HG03565 (cell line): ENCODE measurements at regions not wholly inside any gene's neighbourhood (a gene's known extent, or its start where the extent isn't known, plus 50 kb on each side); places are given as distances from the start of the nearest gene placed in this dataset.
"Not testable (repeated sequence)": the region's sequence is repeated elsewhere in the genome, so short reads cannot be mapped to it uniquely, and the experiment has no call there.

ENCODE experiments used
- ATAC-seq: cut with Tn5 transposase; IDR thresholded peaks from one replicate; pipeline ENCODE4 v1.9.1; 2021; ENCODE audit warnings: mild to moderate bottlenecking, moderate library complexity; ENCODE audit not compliant: unreplicated experiment

DNA sequence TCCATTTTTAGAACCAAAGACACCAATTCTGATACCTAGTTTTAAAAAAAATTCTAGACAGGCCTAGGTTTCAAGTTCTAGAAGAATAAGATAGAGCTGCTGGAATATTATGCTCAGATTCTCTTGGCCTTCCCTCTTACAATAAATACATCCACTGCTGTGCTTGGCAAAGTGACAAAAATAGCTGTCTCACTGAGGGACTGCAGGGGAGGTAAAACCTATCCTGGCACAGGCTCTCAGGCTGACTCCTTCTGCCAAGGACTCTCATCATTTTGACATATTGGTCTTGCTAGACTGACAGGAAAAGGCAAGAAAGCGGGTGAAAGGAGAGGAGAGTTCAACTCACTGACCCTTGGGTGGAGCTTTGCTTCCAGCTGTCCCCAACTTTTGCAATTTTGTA lies 197.0 kb upstream of the LHX8 start:
- ATAC-seq, result no peak

DNA sequence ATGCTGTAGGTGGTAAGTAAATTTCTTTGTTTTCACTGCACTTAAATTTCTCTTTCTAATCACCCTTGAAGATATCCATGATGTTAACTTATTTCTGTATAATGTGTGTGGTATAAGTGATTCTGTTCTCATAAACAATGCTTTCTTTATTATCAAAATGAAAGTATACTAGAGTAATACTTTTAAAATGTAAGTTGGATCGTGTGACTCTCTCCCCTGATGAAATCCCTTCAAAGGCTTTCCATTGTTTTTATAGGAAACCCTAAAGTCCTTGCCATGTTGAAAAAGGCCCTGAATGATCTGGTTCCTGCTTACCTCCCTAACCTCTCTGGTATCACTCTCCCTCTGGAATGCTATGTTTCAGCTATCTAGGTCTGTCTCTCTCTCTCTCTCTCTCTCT lies 191.1 kb upstream of the LHX8 start:
- ATAC-seq, result no peak

DNA sequence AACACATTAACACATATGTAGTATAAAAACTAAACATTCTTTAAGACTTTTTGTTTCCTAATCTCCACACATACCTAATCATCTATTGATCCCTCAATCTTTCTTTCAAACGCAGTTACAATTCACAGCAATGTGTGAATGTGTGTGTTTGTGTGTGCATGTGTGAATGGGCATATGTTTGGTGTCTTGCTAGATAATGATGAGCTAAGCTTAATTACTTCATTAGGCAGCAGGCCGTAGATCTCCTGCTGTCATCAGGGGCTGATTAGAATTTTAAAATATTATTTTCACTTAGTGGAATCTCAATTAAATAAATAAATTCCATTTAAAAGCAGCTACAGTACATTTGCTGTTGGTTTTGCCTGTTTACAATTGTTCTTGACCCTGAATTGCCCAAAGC lies 187.8 kb upstream of the LHX8 start:
- no peak for ATAC-seq

DNA sequence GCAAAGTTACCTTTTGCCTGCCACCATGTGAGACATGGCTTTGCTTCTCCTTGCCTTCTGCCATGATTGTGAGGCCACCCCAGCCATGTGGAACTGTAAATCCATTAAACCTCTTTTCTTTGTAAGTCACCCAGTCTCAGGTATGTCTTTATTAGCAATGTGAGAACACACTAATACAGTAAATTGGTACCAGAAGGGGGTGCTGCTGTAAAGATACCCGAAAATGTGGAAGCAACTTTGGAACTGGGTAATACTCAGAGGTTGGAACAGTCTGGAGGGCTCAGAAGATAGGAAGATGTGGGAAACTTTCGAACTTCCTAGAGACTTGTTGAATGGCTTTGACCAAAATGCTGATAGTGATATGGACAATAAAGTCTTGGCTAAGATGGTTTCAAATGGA lies 184.8 kb upstream of the LHX8 start:
- not testable (repeated sequence) for ATAC-seq

DNA sequence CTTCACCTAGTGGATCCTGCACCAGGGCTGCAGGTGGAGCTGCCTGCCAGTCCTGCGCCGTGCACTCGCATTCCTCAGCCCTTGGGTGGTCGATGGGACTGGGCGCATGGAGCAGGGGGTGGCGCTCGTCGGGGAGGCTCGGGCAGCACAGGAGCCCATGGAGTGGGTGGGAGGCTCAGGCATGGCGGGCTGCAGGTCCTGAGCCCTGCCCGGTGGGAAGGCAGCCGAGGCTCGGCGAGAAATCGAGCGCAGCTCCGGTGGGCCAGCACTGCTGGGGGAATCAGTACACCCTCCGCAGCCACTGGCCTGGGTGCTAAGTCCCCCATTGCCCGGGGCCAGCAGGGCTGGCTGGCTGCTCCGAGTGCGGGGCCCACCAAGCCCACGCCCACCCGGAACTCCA lies 182.2 kb upstream of the LHX8 start:
- ATAC-seq, result not testable (repeated sequence)

DNA sequence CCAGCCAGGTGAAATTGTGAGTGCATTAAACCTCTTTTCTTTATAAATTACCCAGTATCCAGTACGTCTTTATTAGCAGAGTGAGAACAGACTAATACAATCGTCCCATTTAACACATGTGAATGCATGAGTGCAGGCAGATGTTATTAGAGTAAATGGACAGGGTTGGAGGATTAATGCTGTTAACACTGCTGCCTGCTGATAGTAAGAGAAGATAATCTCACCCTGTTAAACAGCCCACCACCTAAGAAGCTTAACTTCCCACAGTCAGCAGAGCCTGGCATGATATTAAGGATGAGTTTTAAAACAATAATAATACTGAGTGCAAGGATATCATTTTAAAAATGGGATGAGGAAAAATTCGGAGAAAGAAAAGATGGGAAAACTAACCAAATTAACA lies 181.4 kb upstream of the LHX8 start:
- no peak for ATAC-seq

DNA sequence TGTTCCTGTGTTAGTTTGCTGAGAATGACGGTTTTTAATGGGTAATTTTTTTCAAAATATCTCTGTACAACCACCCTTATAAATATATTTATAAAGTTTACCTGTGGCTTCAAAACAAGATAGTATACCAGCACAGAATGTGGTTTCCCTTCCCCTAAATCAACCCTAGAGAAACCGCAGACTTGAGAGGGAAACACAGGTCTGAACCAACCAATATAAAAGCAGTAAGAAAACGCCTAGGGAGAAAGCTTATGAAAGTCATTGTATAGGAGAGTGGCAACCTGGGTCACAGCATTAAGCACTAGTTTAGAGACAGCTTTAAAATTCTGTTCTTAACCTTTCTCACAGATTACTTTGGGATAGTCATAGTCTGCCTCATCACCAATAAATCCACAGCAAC lies 180.6 kb upstream of the LHX8 start:
- ATAC-seq, result no peak

DNA sequence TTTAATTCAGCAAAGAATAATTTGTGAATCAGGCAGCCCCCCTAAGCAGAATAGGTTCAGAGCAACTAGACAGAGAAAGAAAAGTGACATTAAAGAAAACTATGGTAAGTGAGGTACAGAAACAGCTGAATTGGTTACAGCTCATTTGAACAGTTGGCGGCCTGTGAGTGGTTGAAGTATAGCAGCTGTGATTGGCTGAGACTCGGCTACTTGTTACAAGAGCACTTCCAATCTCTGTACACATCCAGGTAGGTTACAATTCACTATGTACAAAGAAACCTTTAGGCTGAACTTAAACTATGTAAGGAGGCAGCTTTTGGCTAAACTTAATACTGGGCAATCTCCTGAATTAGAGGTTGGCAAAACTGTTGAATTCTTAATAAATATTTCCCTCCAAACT lies 171.1 kb upstream of the LHX8 start:
- ATAC-seq, result no peak

DNA sequence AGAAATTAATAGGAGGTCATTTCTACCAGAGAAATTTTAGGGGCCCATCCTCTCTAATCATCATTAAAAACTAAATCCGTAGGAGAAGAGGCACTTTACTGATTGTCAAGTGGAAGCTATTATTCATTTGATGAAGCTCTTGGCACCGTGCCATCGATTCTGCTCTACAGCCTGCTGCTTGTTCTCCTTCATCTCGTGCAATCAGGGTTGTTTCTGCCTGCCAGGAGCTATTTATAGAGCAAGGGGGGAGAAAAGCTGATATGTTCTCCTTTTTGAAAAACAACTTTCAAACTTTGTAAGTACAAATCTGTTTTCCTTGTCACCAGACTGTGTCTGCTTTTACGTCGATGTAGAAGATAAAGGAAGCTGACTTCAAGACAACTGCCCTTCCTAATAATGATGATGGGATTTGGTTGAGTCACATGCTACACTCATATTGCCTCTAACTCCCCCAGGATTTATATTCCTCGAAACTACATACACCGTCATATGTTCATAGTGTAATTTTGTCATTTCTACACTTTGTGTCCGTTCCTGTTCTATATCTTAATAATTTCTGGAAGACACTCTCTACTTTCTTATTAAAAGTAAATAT lies 169.6 kb upstream of the LHX8 start:
- no peak for ATAC-seq

DNA sequence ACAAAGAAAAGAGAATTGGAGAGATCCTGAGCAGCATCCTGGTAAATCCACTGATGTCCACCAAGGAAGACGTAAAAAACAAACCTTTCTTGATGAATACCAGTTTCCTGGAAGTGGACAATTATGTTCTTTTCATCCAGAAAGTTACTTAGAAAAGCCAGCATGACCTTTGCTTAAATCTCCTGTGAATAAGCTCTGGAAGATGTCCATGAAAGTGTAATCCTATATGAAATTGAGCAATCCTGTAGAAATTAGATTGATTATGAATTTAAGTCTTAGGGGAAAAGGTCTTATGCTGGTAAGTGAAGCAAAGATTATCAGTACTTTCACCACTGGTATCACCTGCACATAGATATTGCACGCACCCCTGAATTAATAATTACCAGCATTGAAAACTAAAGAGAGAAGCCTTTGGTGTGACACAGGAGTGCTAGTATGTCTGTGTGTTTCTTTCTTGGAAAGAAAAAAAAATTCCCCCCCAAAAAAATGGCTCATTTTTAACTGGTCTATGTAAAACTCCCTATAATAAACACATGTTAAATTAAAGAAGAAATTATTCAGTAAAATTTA lies 164.5 kb upstream of the LHX8 start:
- no peak for ATAC-seq

DNA sequence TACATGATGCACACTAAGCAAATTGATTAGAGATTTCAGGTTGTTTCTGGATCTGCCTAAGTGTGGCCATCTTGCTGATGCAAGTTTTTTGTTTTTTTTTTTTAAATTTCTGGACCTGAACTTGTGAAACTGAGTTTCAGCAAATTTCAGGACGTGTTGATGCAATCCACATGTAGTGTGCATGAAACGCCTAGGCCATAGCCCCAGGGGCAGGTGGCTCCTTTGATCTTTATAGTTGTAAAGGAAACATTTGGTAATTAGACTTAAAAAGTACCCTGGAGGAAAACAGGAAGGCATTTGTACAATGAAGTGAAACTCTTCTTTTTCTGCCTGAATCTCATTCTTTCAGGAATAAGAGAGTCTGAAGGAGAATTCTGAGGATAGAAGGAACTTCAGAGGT lies 162.2 kb upstream of the LHX8 start:
- ATAC-seq, result no peak

DNA sequence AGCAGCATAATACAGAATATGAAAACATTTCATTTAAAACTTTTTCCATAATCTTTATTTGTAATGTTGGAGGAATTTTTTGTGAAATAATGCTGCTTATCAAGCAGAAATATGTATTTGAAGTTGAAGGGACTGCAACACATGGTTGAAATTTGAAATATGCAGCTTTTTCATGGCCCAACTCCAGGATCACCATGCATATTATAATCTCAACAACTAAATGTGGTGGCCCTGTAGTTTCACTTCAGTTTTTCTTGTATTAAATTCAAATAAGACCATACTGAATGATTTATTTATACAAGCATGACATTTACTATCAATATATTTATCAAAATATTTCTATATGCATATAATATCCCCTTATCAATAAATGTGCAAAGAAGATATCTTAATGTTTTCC lies 157.7 kb upstream of the LHX8 start:
- ATAC-seq, result no peak

DNA sequence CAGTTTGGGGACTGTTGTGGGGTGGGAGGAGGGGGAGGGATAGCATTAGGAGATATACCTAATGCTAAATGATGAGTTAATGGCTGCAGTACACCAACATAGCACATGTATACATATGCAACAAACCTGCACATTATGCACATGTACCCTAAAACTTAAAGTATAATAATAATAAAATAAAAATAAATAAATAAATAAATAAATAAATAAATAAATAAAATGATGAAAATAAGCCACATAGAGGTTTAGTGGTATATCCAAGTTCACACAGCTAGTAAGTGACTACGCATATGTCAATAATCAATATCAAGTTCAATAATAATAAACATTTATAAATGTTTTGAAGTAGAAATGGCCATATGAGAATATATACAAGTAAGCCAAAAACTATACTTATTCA lies 141.7 kb upstream of the LHX8 start:
- not testable (repeated sequence) for ATAC-seq

DNA sequence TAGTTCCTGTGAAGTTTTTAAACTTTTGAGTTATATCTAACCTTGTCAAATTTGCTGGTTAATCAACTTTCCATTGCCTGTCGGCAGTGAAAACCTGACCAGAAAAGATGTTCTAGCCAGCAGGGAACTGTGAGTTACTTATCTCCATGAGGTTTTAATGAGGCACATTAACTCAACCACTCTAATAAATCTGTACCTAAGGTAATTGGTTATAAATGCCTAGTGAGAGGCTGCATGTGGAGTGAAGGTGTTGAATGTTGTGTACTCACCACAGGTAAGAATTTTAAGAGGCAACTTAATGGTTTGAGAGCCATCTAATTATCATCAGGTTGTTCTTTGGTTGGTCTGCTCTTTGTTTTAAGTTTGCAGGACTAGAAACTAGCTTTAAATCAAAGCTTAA lies 138.4 kb upstream of the LHX8 start:
- no peak for ATAC-seq

DNA sequence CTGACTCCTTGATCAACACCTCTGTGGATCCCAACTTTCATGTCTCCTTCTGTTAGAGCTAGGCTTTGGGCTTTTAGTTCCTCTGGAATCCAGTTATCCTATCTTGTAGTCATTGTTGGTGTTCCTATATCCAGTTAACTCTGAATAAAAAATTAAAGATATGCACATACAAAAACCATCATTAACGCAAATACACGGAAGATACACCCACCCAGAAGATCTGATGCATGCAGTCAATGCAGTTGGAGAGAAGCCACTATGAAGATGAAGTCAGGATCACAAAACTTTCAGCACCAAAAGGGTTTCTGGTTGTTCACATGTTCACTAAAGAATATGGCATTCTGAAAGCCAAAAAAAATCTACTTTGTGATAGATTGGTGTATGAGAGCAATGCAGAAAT lies 123.6 kb upstream of the LHX8 start:
- no peak for ATAC-seq

DNA sequence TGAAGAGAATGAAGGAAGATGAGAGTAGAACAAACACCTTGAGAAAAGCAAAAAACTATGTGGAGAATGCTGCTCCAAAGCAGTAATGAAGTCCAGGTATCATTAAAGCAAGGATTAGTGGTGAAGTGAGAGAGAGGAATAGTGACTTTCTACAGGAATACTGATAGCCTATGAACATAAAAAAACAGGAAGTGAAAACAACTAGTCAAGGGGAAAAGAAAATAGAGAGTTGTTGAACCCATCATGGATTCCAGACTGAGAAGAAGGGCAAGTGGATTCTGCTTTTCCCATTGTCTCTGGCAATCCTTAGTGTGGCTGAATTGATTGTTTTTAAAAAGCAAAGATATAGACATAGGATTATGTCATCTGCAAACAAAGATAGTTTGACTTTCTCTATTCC lies 119.9 kb upstream of the LHX8 start:
- no peak for ATAC-seq

DNA sequence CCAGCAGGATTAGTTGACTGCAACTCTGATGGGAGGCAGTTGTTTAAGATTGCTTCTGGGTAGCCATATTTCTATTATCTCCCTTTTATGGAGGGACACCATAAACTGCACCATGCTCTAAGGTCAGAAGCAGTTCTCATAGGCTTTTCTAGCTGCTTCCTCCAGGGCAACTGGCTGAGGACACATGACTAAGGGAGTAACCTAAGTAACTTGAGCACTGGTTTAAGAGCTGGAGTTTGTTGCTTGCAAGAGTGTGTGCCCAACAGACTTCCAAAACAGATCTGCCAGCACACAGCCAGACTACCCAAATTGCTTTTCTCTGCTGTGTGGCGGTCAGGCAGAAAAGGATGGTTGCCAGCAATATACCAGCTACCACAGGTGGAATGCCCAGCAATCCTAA lies 111.2 kb upstream of the LHX8 start:
- ATAC-seq, result no peak

DNA sequence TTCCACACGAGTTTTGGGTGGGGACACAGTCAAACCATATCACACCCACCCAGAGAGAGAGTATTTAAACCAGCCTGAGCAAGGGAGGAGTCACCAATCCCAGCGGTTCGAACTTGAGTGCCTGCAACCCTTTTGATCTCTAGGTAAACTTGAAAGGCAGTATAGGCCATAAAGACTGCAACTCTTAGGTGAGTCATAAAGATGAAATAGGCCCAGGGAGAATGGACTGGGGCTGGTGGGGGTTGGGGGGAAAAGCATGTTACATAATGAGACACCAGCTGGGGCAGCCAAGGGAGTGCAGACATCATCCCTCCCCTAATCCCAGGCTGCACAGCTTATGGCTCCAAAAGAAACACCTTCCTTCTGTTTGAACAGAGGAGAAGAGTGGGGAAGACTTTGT lies 99.8 kb upstream of the LHX8 start:
- ATAC-seq, result no peak

DNA sequence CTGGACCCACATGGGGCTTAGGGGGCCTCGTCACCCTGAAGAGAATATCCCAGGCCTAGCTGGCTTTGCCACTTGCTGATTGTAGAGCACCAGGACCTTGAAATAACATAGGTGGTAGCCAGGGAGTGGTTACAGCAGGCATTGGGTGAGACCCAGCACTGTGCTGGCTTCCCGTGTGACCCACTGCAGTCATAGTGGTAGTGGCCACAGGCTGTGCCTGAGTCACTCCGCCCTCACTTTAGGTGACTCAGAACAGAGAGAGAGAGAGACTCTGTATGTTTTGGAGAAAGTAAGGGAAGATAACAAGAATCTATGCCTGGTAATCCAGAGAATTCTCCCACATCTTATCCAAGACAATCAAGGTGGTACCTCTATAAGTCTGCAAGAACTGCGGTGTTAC lies 98.7 kb upstream of the LHX8 start:
- no peak for ATAC-seq

DNA sequence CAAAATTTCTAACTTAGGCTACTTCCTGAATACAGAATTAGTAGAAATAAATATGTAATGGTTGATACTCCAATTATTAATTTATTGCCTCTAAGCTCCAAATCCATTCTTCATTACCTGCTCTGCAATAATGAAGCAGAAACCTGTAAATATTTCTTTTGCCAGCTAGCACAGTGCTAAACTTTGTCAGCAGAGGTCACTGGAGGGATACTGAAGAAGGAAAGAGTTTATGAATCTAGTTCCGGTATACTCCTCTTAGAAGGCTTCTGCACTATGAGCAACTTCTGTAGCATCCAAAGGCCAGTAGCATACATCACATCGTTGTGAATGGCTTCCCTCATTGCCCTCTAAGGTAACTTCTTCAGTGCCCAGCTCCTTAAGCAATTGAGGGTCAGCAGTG lies 81.0 kb upstream of the LHX8 start:
- ATAC-seq, result no peak

DNA sequence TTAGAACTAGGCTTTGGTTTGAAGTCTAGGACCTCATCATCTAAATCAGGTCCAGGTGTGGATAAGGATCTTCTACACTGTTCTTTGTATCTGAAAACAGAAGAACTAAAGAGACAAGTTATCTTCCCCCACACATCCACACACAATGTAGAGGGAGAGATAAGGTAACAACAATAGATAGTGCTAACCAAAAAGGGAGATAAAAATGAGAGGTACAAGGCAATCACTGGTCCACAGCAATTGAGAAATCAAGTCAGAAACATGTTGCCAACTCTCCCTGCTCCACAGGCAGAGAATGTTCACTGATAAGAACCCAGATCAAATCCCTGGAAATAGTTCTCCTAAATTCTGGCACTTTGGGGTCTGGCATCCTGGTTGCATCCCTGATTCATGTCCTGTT lies 75.8 kb upstream of the LHX8 start:
- no peak for ATAC-seq

DNA sequence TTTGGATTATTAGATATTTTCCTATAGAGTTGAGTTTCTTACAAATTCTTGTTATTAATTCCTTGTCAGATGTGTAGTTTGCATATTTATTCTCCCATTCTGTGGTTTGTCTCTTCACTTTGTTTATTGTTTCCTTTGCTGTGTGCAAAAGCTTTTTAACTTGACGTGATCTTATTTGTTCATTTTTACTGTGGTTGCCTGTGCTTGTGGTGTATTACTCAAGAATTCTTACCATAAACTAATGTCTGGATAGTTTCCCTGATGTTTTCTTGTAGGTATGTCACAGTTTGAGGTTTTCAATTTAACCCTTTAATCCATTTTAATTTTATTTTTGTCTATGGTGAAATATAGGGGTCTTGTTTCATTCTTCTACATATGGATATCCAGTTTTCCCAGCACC lies 72.1 kb upstream of the LHX8 start:
- no peak for ATAC-seq

DNA sequence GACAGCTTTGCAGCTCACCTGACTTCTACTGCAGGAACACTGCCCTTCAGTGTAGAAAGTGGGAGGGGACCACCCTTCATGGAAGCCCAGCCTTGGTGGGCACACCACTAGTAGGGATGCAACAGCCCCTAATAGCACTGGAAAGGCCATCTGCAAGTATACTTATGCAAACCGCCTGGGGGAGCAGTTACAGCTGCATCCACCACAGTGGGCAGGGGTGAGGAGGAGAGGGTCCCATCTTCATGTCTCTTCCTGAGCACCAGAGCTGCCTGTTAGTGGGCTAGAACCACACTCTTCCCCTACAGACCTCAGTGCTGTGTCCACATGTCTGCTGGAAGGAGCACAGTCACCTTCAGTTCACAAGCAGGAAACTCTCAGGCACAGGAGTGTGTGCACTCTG lies 66.2 kb upstream of the LHX8 start:
- no peak for ATAC-seq
